Astrocyte of the hippocampus (primary cell): ENCODE measurements at regions not wholly inside any gene's neighbourhood (a gene's known extent, or its start where the extent isn't known, plus 50 kb on each side); places are given as distances from the start of the nearest gene placed in this dataset.

ENCODE experiments used
- DNase-seq: peaks from one replicate; pipeline ENCODE4 v3.0.0; 2011; ENCODE audit warnings: low read depth, low spot score

DNA sequence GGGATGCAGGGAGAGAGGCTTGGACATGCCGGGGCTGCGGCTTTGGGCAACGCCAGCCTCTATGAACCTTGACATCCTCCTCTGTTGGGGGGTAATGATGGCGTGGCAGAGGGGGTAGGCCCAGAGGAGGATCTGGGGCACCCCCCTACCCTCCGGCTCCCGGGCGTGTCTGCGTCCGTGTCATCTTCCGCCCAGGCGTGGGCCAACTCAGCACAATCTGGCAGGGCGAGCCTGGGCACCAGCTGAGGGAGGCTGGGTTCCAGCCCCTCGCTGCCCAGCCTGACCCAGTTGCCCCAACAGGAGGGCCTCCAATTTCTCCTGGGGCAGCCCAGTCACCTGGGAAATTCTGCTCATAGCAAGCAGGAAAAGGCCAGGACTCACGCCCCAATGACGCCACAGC, 62.9 kb upstream of the IL17B start:
- DNase-seq: no peak

DNA sequence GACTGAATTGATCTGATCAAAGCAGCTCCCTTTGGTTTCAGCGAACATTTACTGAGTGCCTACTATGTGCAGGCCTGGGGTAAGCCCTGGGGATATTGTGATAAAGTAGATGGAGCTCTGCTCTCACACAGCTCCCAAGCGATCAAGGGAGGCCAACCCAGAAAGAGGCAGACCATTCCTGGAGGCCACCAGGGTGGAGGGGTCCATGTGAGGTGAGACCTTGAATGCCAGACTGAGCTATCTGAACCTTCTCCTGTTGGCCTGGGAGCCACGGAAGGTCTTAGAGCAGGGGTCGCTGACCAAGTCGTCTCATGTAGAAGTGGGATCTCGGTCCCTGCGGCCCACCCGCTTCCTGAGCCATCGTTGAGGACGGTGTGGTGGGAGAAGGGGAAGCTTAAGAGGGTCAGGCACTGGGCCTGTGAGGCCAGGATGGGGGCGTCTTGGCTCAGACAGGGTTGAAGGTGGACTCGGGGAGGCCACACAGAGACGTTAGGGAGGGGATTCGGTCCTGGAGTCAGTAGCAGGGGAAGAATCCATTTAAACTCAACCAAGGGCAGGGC, 62.2 kb upstream of the IL17B start:
- no peak for DNase-seq

DNA sequence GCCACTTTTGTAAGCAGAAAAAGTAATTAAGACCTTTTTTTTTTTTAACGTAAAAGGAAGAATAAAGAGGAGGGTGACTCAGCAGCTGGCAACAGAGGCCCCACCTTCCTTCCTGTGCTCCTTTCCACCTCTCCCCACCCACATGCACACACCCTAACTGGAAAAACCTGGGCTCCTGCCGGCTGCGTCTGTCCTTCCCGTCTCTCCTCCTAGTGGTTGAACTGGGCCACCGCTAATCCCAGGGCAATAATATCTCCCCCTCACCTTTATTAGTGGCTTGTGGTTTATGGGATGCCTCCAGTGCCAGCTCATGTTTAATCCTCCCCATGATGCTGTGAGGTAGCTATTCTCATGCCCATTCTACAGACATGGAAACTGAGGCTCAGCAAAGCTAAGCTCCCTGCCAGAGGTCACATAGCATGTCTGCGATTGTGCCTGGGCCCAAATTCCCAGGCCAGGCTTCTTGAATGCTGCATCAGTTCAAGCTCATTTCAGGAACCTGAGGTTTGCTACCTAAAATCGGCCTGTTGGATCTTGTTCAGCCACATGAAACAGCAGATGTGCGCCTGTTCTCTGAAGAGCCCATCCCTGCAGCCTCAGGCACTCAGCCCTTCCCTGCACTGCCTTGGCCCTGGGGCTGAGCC, 60.9 kb upstream of the IL17B start:
- DNase-seq: peak; percentile 77

DNA sequence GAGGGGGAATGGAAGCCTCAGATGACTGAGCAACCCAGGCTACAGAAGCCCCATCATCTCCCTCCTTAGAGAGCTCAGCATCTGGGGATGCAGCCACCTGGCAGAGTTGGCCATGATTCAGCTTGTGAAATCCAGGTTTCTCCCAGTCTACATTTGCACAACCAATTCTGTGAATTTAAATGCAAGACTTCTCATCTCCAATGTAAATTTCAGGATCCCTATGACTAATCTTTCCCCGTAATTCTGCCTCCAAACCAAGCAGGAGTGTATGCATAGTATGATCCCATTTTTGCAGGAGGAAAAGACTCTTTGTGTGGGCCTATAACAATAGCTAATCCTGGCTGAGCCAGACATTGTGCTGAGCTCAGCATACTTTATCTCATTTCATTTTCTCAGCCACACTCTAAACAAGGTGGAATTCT, 59.6 kb upstream of the IL17B start:
- DNase-seq: no peak

DNA sequence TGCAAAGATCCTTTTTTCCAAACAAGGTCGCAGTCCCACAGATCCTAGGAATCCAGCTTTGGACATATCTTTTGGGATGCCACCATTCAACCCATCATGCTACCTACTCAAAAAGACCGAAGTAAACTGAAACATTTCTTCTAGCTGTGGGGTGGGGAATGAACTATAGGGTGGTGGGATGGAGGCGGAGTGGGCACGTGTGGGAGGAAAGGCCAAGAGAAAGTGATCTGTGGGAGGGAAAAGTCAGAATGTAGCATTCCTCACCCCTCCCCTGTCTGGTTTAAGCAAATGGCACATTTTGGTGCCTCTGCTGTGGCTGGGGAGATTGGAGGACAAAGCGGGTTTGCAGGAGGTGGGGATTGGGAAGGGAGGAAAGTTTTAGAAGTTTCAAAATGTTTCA, 59.2 kb upstream of the IL17B start:
- no peak for DNase-seq

DNA sequence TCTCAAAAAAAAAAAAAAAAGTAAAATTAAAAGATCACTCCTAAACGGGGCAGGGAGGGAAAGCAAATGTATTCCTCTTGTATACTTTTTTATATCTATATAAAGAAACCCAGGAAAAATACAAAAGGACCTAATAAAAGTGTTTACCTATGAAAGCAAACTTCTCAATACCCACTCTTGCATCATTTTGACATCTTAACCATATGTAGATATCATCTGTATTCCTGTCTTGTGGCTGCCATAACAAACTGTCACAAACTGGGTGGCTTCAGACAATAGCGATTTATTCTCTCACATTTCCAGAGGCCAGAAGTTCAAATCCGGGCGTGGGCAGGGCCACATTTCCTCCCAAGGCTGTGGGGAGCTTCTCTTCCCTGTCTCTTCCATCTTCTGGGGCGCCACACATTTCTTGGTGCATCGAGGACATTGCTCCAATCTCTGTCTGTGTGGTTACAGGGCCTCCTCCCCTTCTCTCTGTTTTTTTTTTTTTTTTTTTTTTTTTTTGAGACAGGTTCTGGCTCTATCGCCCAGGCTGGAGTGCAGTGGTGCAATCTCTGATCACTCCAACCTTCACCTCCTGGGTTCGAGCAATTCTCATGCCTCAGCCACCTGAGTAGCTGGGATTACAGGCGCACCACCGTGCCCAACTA, 58.4 kb upstream of the IL17B start:
- no peak for DNase-seq

DNA sequence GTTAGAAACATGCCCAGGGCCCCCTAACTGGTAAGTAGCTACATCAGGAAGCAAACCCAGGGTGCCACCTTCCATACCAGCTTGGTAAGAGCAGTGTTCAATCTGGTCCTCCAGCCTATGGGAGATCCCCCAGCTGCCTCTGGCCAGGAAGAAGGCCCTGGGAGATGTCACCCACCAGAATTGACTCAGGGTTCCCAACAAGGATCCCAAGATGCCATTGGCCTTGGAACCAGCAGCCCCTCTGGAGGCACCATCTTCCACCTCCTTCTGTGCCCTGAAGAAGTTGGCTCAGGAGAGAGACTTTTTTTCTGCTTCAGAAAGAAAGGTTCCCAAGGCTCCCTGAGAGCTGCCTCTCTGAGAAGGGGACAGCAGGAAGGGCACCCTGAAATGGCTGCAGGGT, 56.6 kb upstream of the IL17B start:
- no peak for DNase-seq

DNA sequence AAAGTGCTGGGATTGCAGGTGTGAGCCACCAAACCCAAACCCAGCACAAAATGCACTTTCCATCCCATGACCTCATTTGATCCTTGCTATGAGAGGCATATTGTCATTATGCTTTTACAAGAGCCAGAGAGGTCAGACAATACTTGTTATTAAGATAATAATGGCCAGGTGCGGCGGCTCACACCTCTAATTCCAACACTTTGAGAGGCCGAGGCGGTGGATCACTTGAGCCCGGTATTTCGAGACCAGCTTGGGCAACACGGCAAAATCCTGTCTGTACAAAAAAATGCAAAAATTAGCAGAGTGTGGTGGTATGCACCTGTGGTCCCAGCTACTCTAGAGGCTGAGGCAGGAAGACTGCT, 55.9 kb upstream of the IL17B start:
- DNase-seq: no peak

DNA sequence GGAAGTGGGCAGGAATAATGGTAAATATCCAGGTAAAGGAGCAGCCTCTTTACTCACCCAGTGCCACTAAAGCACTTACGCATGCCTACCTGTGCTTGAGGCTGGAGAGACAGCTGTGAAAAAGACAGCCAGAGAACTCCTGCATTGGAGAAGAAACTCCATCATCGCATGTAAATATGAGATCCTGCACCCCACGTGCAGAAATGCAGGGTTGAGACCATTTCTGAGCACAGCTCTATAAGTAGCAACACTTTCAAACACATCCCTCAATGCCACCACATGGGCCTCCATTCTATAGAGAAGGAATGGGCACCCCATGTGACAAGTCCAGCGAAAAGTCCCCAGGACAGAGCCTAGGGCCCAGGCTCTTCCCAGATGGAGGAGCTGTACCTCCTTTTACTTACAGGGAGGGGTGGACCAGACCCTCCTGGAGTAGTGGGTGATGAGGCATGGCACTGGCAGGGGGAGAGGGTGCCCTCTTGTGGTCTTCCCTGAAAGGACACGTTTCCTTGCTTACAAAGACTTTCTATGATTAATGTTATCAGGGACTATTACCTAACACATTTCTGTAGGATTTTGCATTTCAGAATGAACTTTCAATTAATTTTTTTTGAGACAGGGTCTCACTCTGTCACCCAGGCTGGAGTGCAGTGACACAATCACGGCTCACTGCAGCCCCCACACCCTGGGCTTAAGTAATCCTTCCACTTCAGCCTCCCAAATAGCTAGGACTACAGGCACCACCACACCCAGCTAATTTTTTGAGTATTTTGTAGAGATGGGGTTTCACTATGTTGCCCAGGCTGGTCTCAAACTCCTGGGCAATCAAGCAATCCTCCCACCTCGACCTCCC, 55.3 kb upstream of the IL17B start:
- DNase-seq: peak; percentile 84

DNA sequence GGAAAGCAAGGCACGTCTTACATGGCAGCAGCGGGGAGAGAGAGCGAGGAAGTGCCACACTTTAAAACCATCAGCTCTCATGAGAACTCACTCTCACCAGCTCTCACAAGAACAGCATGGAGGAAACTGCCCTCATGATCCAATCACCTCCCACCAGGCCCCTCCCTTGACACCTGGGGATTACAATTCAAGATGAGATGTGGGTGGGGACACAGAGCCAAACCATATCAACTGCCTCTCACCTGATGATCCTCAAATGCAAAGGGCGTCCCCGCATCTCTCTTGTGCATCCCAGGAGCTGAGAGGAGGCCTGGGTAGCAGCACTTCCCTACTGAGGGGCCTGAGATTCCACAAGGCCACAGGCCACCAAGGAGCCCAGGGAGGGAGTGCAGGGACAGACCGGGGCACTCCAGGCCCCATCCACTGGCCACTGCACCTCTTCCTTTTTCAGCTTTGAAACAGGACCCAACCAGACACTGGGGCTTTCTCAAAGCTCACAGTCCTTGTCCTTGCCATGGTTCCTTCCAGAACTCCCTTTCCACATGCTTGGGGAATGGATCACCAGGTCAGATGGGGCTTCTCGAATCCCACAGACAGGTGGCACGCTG, 54.5 kb upstream of the IL17B start:
- DNase-seq: no peak

DNA sequence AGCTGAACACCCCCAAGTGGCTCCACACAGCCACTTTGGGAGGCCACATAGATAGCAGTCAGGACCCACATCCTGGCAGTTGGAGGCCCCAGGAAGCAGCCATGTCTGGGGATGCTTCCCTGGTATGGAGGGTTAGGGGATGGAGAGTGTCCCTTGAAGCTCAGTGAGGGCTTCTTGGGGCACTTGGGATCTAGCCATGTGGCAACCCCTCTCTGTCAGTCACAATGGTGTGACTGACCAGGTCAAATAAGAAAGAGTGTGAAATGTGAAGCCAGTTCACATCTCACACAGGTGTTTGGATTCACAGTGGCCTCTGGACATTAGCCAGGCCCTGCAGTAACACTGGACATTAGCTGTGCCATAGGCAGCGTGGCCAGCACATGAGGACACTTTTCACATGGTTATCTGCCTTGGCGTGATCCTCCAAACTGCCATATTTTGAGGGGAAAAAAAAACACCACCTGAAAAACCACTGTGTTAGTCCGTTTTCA, 53.9 kb upstream of the IL17B start:
- no peak for DNase-seq

DNA sequence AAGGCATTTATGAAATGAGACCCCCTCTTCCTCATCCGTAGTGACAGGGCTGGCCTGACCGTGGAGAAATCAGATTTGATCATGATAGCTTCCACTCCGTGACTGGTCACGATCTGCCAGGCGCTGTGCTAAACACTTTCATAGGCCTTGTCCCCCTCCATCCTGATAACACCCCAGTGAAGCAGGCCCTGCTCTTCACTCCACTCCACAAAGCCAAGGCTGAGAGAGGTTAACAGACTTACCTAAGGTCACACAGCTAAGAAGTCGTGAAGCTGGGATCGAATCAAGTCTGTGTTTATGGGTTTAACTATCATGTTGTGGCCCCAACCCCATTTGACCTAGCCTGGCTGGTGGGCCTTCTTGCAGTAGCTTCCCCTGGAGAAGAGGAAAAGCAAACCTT, 53.3 kb upstream of the IL17B start:
- no peak for DNase-seq

DNA sequence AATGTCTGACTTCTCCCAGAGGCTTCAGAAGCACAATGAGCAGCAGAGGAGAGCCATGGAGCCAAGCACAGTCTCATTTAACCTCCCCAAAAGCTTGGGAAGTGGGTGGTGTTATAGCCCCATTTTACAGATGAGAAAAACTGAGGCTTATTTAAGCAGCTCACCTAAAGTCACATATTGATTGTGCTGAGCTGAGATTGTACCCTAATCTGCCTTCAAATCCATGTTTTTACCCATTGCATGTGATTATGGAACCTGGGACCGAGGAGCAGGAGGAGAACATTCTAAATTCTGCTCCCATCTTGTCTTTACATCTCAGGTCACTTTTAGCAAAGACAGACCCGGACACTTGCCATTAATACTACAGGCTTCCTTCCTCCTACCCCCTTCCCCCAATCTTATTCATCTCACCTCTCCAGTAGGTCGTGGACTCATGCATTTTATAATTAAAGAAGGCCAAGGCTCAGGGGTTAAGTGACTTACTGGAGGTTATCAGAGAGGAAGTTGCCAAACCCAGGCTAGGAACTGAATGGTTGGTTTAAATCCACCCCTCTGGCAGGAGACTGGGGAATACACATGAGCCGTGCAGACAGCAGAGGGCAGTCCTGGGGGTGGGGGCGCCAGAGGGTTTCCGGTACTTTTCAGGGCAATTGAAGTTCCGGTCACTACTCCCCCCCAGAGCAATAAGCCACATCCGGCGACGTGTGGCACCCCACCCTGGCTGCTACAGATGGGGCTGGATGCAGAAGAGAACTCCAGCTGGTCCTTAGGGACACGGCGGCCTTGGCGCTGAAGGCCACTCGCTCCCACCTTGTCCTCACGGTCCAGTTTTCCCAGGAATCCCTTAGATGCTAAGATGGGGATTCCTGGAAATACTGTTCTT, 51.0 kb upstream of the IL17B start:
- DNase-seq: no peak
